ENCODE measurements at regions not wholly inside any gene's neighbourhood (a gene's known extent, or its start where the extent isn't known, plus 50 kb on each side); places are given as distances from the start of the nearest gene placed in this dataset.

DNA sequence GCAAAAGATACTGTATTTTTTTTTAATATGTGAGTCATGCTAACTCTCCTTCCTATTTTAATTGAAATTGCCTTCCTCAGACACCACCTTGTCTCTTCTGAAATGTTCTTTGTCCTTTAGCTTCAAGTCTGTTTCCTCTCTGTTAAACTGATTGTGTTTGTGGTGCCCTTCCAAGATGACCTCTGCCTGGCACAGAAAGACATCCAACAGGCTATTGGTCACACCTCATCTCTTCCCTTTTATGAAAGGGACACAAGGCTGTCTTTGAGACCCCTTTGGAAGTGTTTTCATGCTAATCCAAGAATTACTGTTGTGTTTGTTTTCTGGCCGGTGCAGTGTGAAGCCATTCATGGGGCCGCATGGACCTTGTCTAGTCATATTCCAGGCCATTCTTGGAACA lies 94.0 kb upstream of the PIK3C3 start:
- TF ChIP-seq CTCF (IDR thresholded peaks at IDR 0.05): no peak
- no peak for TF ChIP-seq POLR2A (IDR thresholded peaks at IDR 0.05)
